NCI-H146 (cell line): ENCODE measurements at regions not wholly inside any gene's neighbourhood (a gene's known extent, or its start where the extent isn't known, plus 50 kb on each side); places are given as distances from the start of the nearest gene placed in this dataset.

Source experiments
- DNase-seq: peaks from one replicate; lab custom pipeline; 2025; lab: John Stamatoyannopoulos, UW

- DNase-seq: no peak
These were observed 357.6 kb upstream of the PCDH15 start for GRCh38 chr10:55158633-55159032.

GRCh38 chr10:55146032-55146431, 345.0 kb upstream of the PCDH15 start:
- no peak for DNase-seq

- DNase-seq: no peak
These were observed 343.0 kb upstream of the PCDH15 start for GRCh38 chr10:55144001-55144400.

- DNase-seq: peak; percentile 73
These were observed 340.9 kb upstream of the PCDH15 start for GRCh38 chr10:55141892-55142291.

- DNase-seq: no peak
These were observed 336.0 kb upstream of the PCDH15 start for GRCh38 chr10:55137063-55137462.

- DNase-seq: peak; percentile 19
These were observed 303.7 kb upstream of the PCDH15 start for GRCh38 chr10:55104738-55105137.

GRCh38 chr10:55098452-55098851, 297.4 kb upstream of the PCDH15 start:
- DNase-seq: no peak

- peak; percentile 20 for DNase-seq
These were observed 290.8 kb upstream of the PCDH15 start for GRCh38 chr10:55091691-55092328.

GRCh38 chr10:55078121-55078520, 277.1 kb upstream of the PCDH15 start:
- DNase-seq: no peak

- DNase-seq: no peak
These were observed 264.2 kb upstream of the PCDH15 start for GRCh38 chr10:55065185-55065584.

- DNase-seq: no peak
These were observed 262.8 kb upstream of the PCDH15 start for GRCh38 chr10:55063811-55064210.

GRCh38 chr10:55062349-55062748, 261.3 kb upstream of the PCDH15 start:
- DNase-seq: no peak

- no peak for DNase-seq
These were observed 257.8 kb upstream of the PCDH15 start for GRCh38 chr10:55058800-55059199.

- no peak for DNase-seq
These were observed 250.5 kb upstream of the PCDH15 start for GRCh38 chr10:55051515-55051914.

- peak; percentile 49 for DNase-seq
These were observed 247.9 kb upstream of the PCDH15 start for GRCh38 chr10:55048830-55049498.

GRCh38 chr10:55043540-55043939, 242.5 kb upstream of the PCDH15 start:
- no peak for DNase-seq

GRCh38 chr10:55033061-55033460, 232.0 kb upstream of the PCDH15 start:
- DNase-seq: no peak

GRCh38 chr10:55024713-55025112, 223.7 kb upstream of the PCDH15 start:
- DNase-seq: peak; percentile 43

- no peak for DNase-seq
These were observed 218.4 kb upstream of the PCDH15 start for GRCh38 chr10:55019439-55019838.

GRCh38 chr10:55013318-55013717, 212.3 kb upstream of the PCDH15 start:
- DNase-seq: no peak

GRCh38 chr10:55002420-55002819, 201.4 kb upstream of the PCDH15 start:
- no peak for DNase-seq

- no peak for DNase-seq
These were observed 200.4 kb upstream of the PCDH15 start for GRCh38 chr10:55001422-55001821.

- no peak for DNase-seq
These were observed 192.1 kb upstream of the PCDH15 start for GRCh38 chr10:54993148-54993547.

- peak; percentile 0 for DNase-seq
These were observed 184.7 kb upstream of the PCDH15 start for GRCh38 chr10:54985732-54986131.
